SK-N-SH (cell line): ENCODE measurements at regions not wholly inside any gene's neighbourhood (a gene's known extent, or its start where the extent isn't known, plus 50 kb on each side); places are given as distances from the start of the nearest gene placed in this dataset.

Source experiments
- CTCF ChIA-PET: fragments of 300-600, 350-600 bp; formaldehyde crosslinking; extraction: SDS; loops from one replicate; lab custom pipeline; 2021; lab: Yijun Ruan, JAX
- POLR2A ChIA-PET: fragments of 350-600 bp; sonication (Branson Sonifier 250); formaldehyde crosslinking; extraction: SDS; loops from one replicate; lab custom pipeline; 2020; ENCODE audit warnings: antibody characterized with exemption, inconsistent platforms; lab: Yijun Ruan, JAX
- DNase-seq: peaks from one replicate; pipeline ENCODE4 v3.0.0; 2012
- H2AFZ ChIP-seq: fragments of 200-600 bp; sonication (generic); 2 replicates; pipeline ENCODE4 v1.8.1; 2016; ENCODE audit warnings: antibody characterized with exemption, mild to moderate bottlenecking, low read depth
- H3F3A ChIP-seq: fragments of 200-600 bp; sonication (generic); replicated peaks from 2 replicates; pipeline ENCODE3; 2016; ENCODE audit warnings: antibody characterized with exemption, mild to moderate bottlenecking; ENCODE audit not compliant: insufficient read depth
- H3K27ac ChIP-seq, 2 experiments: fragments of 200-500 bp in 1 of 2; fragments of 200-600 bp in 1 of 2; sonication (Bioruptor generic) in 1 of 2; sonication (generic), shearing (Covaris generic) in 1 of 2; 2 replicates each; pipeline versions ENCODE4 v1.5.1 to v1.6.1; 2014 to 2016; ENCODE audit warnings: low read depth in 2 of 2, inconsistent platforms in 1 of 2, low read length in 1 of 2, mild to moderate bottlenecking in 1 of 2, mixed read lengths in 1 of 2
- H3K27me3 ChIP-seq: fragments of 200-600 bp; sonication (generic), shearing (Covaris generic); 2 replicates; pipeline ENCODE4 v1.6.1; 2016; ENCODE audit warnings: mixed run types; ENCODE audit not compliant: insufficient read depth
- H3K36me3 ChIP-seq, 2 experiments: fragments of 200-500 bp in 1 of 2; fragments of 200-600 bp in 1 of 2; sonication (Bioruptor generic) in 1 of 2; sonication (generic) in 1 of 2; replicated peaks in 1 of 2; 2 replicates each; pipeline versions ENCODE3 to v1.5.1; 2014 to 2016; ENCODE audit warnings: low read length in 1 of 2, mild to moderate bottlenecking in 1 of 2; ENCODE audit not compliant: insufficient read depth in 2 of 2, control insufficient read depth in 1 of 2
- H3K4me1 ChIP-seq, 2 experiments: fragments of 200-500 bp in 1 of 2; fragments of 200-600 bp in 1 of 2; sonication (Bioruptor generic) in 1 of 2; sonication (generic), shearing (Covaris generic) in 1 of 2; 2 replicates each; pipeline versions ENCODE4 v1.5.1 to v1.6.1; 2014 to 2016; ENCODE audit warnings: low read depth in 1 of 2, low read length in 1 of 2, mixed run types in 1 of 2; ENCODE audit not compliant: insufficient read depth in 2 of 2, control insufficient read depth in 1 of 2
- H3K4me2 ChIP-seq: fragments of 200-600 bp; sonication (generic), shearing (Covaris generic); 2 replicates; pipeline ENCODE4 v1.6.1; 2017; ENCODE audit warnings: mixed run types
- H3K4me3 ChIP-seq, 2 experiments: fragments of 200-500 bp in 1 of 2; fragments of 200-600 bp in 1 of 2; sonication (Bioruptor generic) in 1 of 2; sonication (generic), shearing (Covaris generic) in 1 of 2; 2 replicates each; pipeline versions ENCODE4 v1.5.1 to v1.8.1; 2014 to 2016; ENCODE audit warnings: low read depth in 2 of 2, inconsistent platforms in 1 of 2, low read length in 1 of 2, mild to moderate bottlenecking in 1 of 2, mixed read lengths in 1 of 2, moderate library complexity in 1 of 2
- H3K79me2 ChIP-seq: fragments of 200-600 bp; sonication (generic); 2 replicates; pipeline ENCODE4 v1.8.1; 2017; ENCODE audit warnings: mild to moderate bottlenecking; ENCODE audit not compliant: insufficient read depth
- H3K9ac ChIP-seq: fragments of 200-600 bp; sonication (generic); 2 replicates; pipeline ENCODE4 v1.6.1; 2017; ENCODE audit warnings: mixed run types
- H3K9me2 ChIP-seq: fragments of 200-600 bp; sonication (generic); 2 replicates; pipeline ENCODE4 v1.6.1; 2017; ENCODE audit warnings: mixed run types
- H3K9me3 ChIP-seq: fragments of 200-600 bp; sonication (generic); 2 replicates; pipeline ENCODE4 v1.6.1; 2017; ENCODE audit warnings: mixed run types, mild to moderate bottlenecking, moderate library complexity
- H4K20me1 ChIP-seq: fragments of 200-600 bp; sonication (generic); 2 replicates; pipeline ENCODE4 v1.6.1; 2017; ENCODE audit warnings: mild to moderate bottlenecking, mixed run types; ENCODE audit not compliant: insufficient read depth
- CHD2 ChIP-seq: fragments of 150-350 bp; IDR thresholded peaks from 2 replicates; pipeline ENCODE4 v1.6.1; 2018; ENCODE audit warnings: low read length; ENCODE audit not compliant: partially characterized antibody
- CTCF ChIP-seq: fragments of 200-600 bp; sonication (generic); IDR thresholded peaks from 2 replicates; pipeline ENCODE4 v1.6.1; 2017; ENCODE audit warnings: antibody characterized with exemption, mild to moderate bottlenecking, moderate library complexity
- EZH2phosphoT487 ChIP-seq: fragments of 200-600 bp; sonication (generic); IDR thresholded peaks from 2 replicates; pipeline ENCODE4 v1.6.1; 2017; ENCODE audit warnings: low read depth, mixed run types, mild to moderate bottlenecking, antibody characterized with exemption, moderate library complexity, borderline replicate concordance
- FOSL2 ChIP-seq: IDR thresholded peaks from 2 replicates; pipeline ENCODE4 v1.4.0; 2012; ENCODE audit warnings: low read depth, mild to moderate bottlenecking, moderate library complexity, borderline replicate concordance
- FOXJ3 ChIP-seq: sonication (generic); formaldehyde crosslinking; IDR thresholded peaks from 2 replicates; pipeline ENCODE4 v1.5.1; 2020; ENCODE audit warnings: mild to moderate bottlenecking, missing genetic modification reagents
- FOXM1 ChIP-seq: IDR thresholded peaks from 2 replicates; pipeline ENCODE4 v1.4.0; 2012; ENCODE audit warnings: low read depth, mild to moderate bottlenecking
- GABPA ChIP-seq: IDR thresholded peaks from 2 replicates; pipeline ENCODE4 v1.4.0; 2012; ENCODE audit warnings: low read depth, mild to moderate bottlenecking
- MXI1 ChIP-seq: IDR thresholded peaks from 2 replicates; pipeline ENCODE4 v1.6.1; 2012; ENCODE audit warnings: mild to moderate bottlenecking, low read depth, low read length, improper control_type of control experiment
- PBX3 ChIP-seq: IDR thresholded peaks from 2 replicates; pipeline ENCODE4; 2012
- POLR2AphosphoS5 ChIP-seq: IDR thresholded peaks from 2 replicates; pipeline ENCODE4 v1.6.1; 2012; ENCODE audit warnings: low read depth, low read length
- RCOR1 ChIP-seq: fragments of 150-350 bp; IDR thresholded peaks from 2 replicates; pipeline ENCODE4 v1.6.1; 2017; ENCODE audit warnings: antibody characterized with exemption, low read length
- RFX5 ChIP-seq: IDR thresholded peaks from 2 replicates; pipeline ENCODE4 v1.6.1; 2012; ENCODE audit warnings: mild to moderate bottlenecking, improper control_type of control experiment, low read length
- SIN3A ChIP-seq: IDR thresholded peaks from 2 replicates; pipeline ENCODE4 v1.6.1; 2012; ENCODE audit warnings: low read depth, mild to moderate bottlenecking, low read length, moderate library complexity, borderline replicate concordance
- TAF1 ChIP-seq: IDR thresholded peaks from 2 replicates; pipeline ENCODE4 v1.6.1; 2012; ENCODE audit warnings: low read depth, mild to moderate bottlenecking, low read length, moderate library complexity, borderline replicate concordance
- TEAD4 ChIP-seq: IDR thresholded peaks from 2 replicates; pipeline ENCODE4 v1.4.0; 2012; ENCODE audit warnings: mild to moderate bottlenecking, borderline replicate concordance; ENCODE audit not compliant: insufficient read depth
- USF2 ChIP-seq: fragments of 150-350 bp; IDR thresholded peaks from 2 replicates; pipeline ENCODE4 v1.6.1; 2017; ENCODE audit warnings: antibody characterized with exemption, low read length, low read depth, borderline replicate concordance
- YY1 ChIP-seq: IDR thresholded peaks from 2 replicates; pipeline ENCODE4 v1.4.0; 2012; ENCODE audit warnings: low read depth, mild to moderate bottlenecking
- whole genome bisulfite sequencing: methylation state at CpG from one replicate; pipeline ENCODE4 v1.1.6; 2017; ENCODE audit warnings: low lambda C conversion rate; 5-methylcytosine and 5-hydroxymethylcytosine counted together

GRCh38 chr12:19771858-19772257 is 332.6 kb downstream of the AEBP2 start (continued):
- no peak for TF ChIP-seq POLR2AphosphoS5

GRCh38 chr12:19772776-19773175 is 333.5 kb downstream of the AEBP2 start:
- no peak for DNase-seq
- POLR2A ChIA-PET = no interaction called here
- Histone ChIP-seq H2AFZ (no peak overlapping the region), H3K9me3 (no peaks in the 10 kb centered on the region), H3K27ac (no peak overlapping the region), H3K27me3 (no peaks in the 10 kb centered on the region), H3F3A (peaks cover 10% of the 10 kb centered on the region), H4K20me1 (no peaks in the 10 kb centered on the region), H3K9ac (no peak overlapping the region), H3K4me3 (no peak overlapping the region), H3K79me2 (no peaks in the 10 kb centered on the region), H3K36me3 (no peaks in the 10 kb centered on the region), H3K9me2 (no peaks in the 10 kb centered on the region), H3K4me1 (no peaks in the 10 kb centered on the region), H3K4me2 (no peak overlapping the region)
- no peak for TF ChIP-seq EZH2phosphoT487
- TF ChIP-seq GABPA = no peak
- no peak for TF ChIP-seq RCOR1
- no peak for TF ChIP-seq SIN3A
- TF ChIP-seq CTCF = no peak
- TF ChIP-seq FOXJ3 (CRISPR knock-in tag) = no peak
- whole genome bisulfite sequencing = 69% methylated on average over 3 of the region's 3 CpGs
- CTCF ChIA-PET = no interaction called here

- peaks cover 10% of the 10 kb centered on the region for H3F3A ChIP-seq
- H4K20me1 ChIP-seq = no peaks in the 10 kb centered on the region
- H3K4me1 ChIP-seq = no peaks in the 10 kb centered on the region
- H2AFZ ChIP-seq = no peak overlapping the region
- ChIA-PET POLR2A (interaction anchor here (0.6 kb wide), 1 partner anchor 502 kb away, joined by 4 read pairs; no protein-coding TSS in a partner anchor), CTCF (interaction anchor here (1.5 kb wide), 1 partner anchor 18 kb away, joined by 6 read pairs; no protein-coding TSS in a partner anchor)
- TF ChIP-seq PBX3 = no peak
- no peak for TF ChIP-seq CHD2
- no peak for TF ChIP-seq RFX5
- no peak for TF ChIP-seq USF2
- no peak for TF ChIP-seq FOSL2
- no peak for TF ChIP-seq TEAD4
- no peak for TF ChIP-seq POLR2AphosphoS5
- TF ChIP-seq GABPA = no peak
- no peak for TF ChIP-seq CTCF
- TF ChIP-seq FOXM1 = no peak
- TF ChIP-seq MXI1 = no peak
- no peak for TF ChIP-seq TAF1
- TF ChIP-seq FOXJ3 (CRISPR knock-in tag) = no peak
- no peak for TF ChIP-seq YY1
- no peaks in the 10 kb centered on the region for H3K79me2 ChIP-seq
- no peak overlapping the region for H3K4me3 ChIP-seq
- H3K27ac ChIP-seq = no peak overlapping the region
- H3K27me3 ChIP-seq = no peaks in the 10 kb centered on the region
- H3K9me3 ChIP-seq = no peaks in the 10 kb centered on the region
- no peak overlapping the region for H3K4me2 ChIP-seq
- no peak for DNase-seq
- no peaks in the 10 kb centered on the region for H3K36me3 ChIP-seq
- H3K9me2 ChIP-seq = no peaks in the 10 kb centered on the region
- H3K9ac ChIP-seq = no peak overlapping the region
- 92% methylated on average over 10 of the region's 15 CpGs for WGBS
Measured at GRCh38 chr12:19775241-19775640, 335.9 kb downstream of the AEBP2 start.
